ENCODE measurements at regions not wholly inside any gene's neighbourhood (a gene's known extent, or its start where the extent isn't known, plus 50 kb on each side); places are given as distances from the start of the nearest gene placed in this dataset.

DNA sequence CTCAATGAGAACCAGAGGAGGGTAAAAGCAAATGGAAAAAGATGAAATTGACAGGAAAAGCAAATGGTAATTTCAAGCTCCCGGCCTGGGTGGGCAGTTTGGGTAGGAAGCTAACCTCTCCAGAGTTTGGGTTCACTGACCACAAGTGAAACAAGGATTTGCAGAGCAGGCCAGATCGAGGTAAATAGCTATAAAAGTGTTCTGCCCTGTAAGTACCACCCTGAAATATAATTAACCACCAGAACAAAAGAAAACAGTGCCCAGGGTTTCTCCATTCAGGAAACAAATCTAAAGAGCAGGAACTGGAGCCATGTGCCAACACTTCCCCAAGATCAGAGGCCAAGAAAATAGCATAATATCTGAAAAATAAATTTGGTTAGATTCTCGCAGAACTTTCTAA, 276.7 kb upstream of the MEOX2 start:
- no peak for TF ChIP-seq CTCF (IDR thresholded peaks at IDR 0.05 in 4 of 5, conservative IDR thresholded peaks at IDR 0.05 in 1 of 5)
- TF ChIP-seq POLR2A (IDR thresholded peaks at IDR 0.05): no peak
